Muscle of leg (tissue), 3 donors: ENCODE measurements at regions not wholly inside any gene's neighbourhood (a gene's known extent, or its start where the extent isn't known, plus 50 kb on each side); places are given as distances from the start of the nearest gene placed in this dataset.

Experiments
- DNase-seq: peaks from one replicate; pipeline ENCODE4 v3.0.0; 2013
- H3K27ac ChIP-seq: one replicate; pipeline ENCODE4 v1.5.1; 2013; ENCODE audit warnings: mild to moderate bottlenecking, low read length, control low read depth
- H3K27me3 ChIP-seq: one replicate; pipeline ENCODE4 v1.6.1; 2013; ENCODE audit warnings: low read length; ENCODE audit not compliant: control insufficient read depth, insufficient read depth
- H3K36me3 ChIP-seq: one replicate; pipeline ENCODE4 v1.6.1; 2013; ENCODE audit warnings: low read length; ENCODE audit not compliant: control insufficient read depth, insufficient read depth
- H3K4me1 ChIP-seq: one replicate; pipeline ENCODE4 v1.6.1; 2013; ENCODE audit warnings: low read length; ENCODE audit not compliant: control insufficient read depth, insufficient read depth
- H3K4me3 ChIP-seq: one replicate; pipeline ENCODE4 v1.5.1; 2013; ENCODE audit warnings: low read length, control low read depth
- H3K9me3 ChIP-seq: replicated peaks from 2 replicates; pipeline ENCODE4 v1.6.1; 2013; ENCODE audit warnings: low read depth, low read length; ENCODE audit not compliant: control insufficient read depth
- WGBS: methylation state at CpG from one replicate; pipeline ENCODE4 v1.1.5; 2013; ENCODE audit warnings: missing lambda C conversion rate; ENCODE audit not compliant: insufficient coverage; 5-methylcytosine and 5-hydroxymethylcytosine counted together

GRCh38 chr15:26477044-26477443 is 295.8 kb downstream of the GABRB3 start:
- peaks cover 5% of the 10 kb centered on the region for H3K9me3 ChIP-seq
- H3K4me1 ChIP-seq = no peaks in the 10 kb centered on the region
- no peak overlapping the region for H3K27ac ChIP-seq
- DNase-seq = no peak
- 85% methylated on average over 4 of the region's 5 CpGs for WGBS
- no peaks in the 10 kb centered on the region for H3K27me3 ChIP-seq
- H3K36me3 ChIP-seq = no peaks in the 10 kb centered on the region
- no peak overlapping the region for H3K4me3 ChIP-seq

- peaks cover 5% of the 10 kb centered on the region for H3K9me3 ChIP-seq
- H3K4me1 ChIP-seq = no peaks in the 10 kb centered on the region
- H3K36me3 ChIP-seq = no peaks in the 10 kb centered on the region
- no peak for DNase-seq
- WGBS = 60% methylated on average over 1 of the region's 7 CpGs
- no peak overlapping the region for H3K4me3 ChIP-seq
- H3K27me3 ChIP-seq = no peaks in the 10 kb centered on the region
- no peak overlapping the region for H3K27ac ChIP-seq
Measured at GRCh38 chr15:26475554-26475953, 297.3 kb downstream of the GABRB3 start.

GRCh38 chr15:26472661-26473060 is 300.2 kb downstream of the GABRB3 start:
- Histone ChIP-seq H3K4me3 (no peak overlapping the region), H3K36me3 (no peaks in the 10 kb centered on the region), H3K27me3 (no peaks in the 10 kb centered on the region), H3K4me1 (no peaks in the 10 kb centered on the region), H3K9me3 (peaks cover 5% of the 10 kb centered on the region), H3K27ac (no peak overlapping the region)
- no peak for DNase-seq
- WGBS = 91% methylated on average over 4 of the region's 5 CpGs

- H3K9me3 ChIP-seq = peaks cover 5% of the 10 kb centered on the region
- WGBS = 80% methylated on average over 12 of the region's 13 CpGs
Measured at GRCh38 chr15:26461847-26462608, 310.8 kb downstream of the GABRB3 start.

GRCh38 chr15:26460165-26460564 is 312.7 kb downstream of the GABRB3 start:
- no peaks in the 10 kb centered on the region for H3K27me3 ChIP-seq
- H3K36me3 ChIP-seq = no peaks in the 10 kb centered on the region
- DNase-seq = no peak
- no peak overlapping the region for H3K27ac ChIP-seq
- peaks cover 8% of the 10 kb centered on the region for H3K9me3 ChIP-seq
- H3K4me1 ChIP-seq = no peaks in the 10 kb centered on the region
- H3K4me3 ChIP-seq = no peak overlapping the region
- no CpG with 5 or more reads among the region's 2 CpGs for WGBS

More at GRCh38 chr15:26461847-26462608, 310.8 kb downstream of the GABRB3 start:
- Histone ChIP-seq H3K27ac (no peak overlapping the region), H3K27me3 (no peaks in the 10 kb centered on the region), H3K4me3 (no peak overlapping the region), H3K36me3 (no peaks in the 10 kb centered on the region), H3K4me1 (no peaks in the 10 kb centered on the region)
- DNase-seq = no peak

- Histone ChIP-seq H3K27me3 (no peaks in the 10 kb centered on the region), H3K4me3 (no peak overlapping the region), H3K4me1 (no peaks in the 10 kb centered on the region), H3K36me3 (no peaks in the 10 kb centered on the region), H3K27ac (no peak overlapping the region), H3K9me3 (peaks cover 6% of the 10 kb centered on the region)
- DNase-seq = no peak
- WGBS = no CpG with 5 or more reads among the region's 2 CpGs
Measured at GRCh38 chr15:26455828-26456227, 317.0 kb downstream of the GABRB3 start.

- WGBS = no CpG with 5 or more reads among the region's 2 CpGs
- Histone ChIP-seq H3K9me3 (peaks cover 4% of the 10 kb centered on the region), H3K36me3 (no peaks in the 10 kb centered on the region), H3K4me3 (no peak overlapping the region), H3K27ac (no peak overlapping the region), H3K4me1 (no peaks in the 10 kb centered on the region), H3K27me3 (no peaks in the 10 kb centered on the region)
- DNase-seq = no peak
Measured at GRCh38 chr15:26453914-26454313, 319.0 kb downstream of the GABRB3 start.

- Histone ChIP-seq H3K9me3 (peaks cover 3% of the 10 kb centered on the region), H3K4me1 (no peaks in the 10 kb centered on the region), H3K4me3 (no peak overlapping the region), H3K27ac (no peak overlapping the region), H3K27me3 (no peaks in the 10 kb centered on the region), H3K36me3 (no peaks in the 10 kb centered on the region)
- WGBS = 88% methylated on average over 4 of the region's 6 CpGs
- DNase-seq = no peak
Measured at GRCh38 chr15:26451995-26452394, 320.9 kb downstream of the GABRB3 start.

GRCh38 chr15:26449291-26449690 is 323.6 kb downstream of the GABRB3 start:
- H3K4me3 ChIP-seq = no peak overlapping the region
- no peaks in the 10 kb centered on the region for H3K27me3 ChIP-seq
- no peaks in the 10 kb centered on the region for H3K4me1 ChIP-seq
- no peak for DNase-seq
- H3K9me3 ChIP-seq = no peaks in the 10 kb centered on the region
- WGBS = 76% methylated on average over 3 of the region's 7 CpGs
- H3K36me3 ChIP-seq = no peaks in the 10 kb centered on the region
- H3K27ac ChIP-seq = no peak overlapping the region

GRCh38 chr15:26443321-26443720 is 329.5 kb downstream of the GABRB3 start:
- no peaks in the 10 kb centered on the region for H3K36me3 ChIP-seq
- H3K4me1 ChIP-seq = no peaks in the 10 kb centered on the region
- H3K9me3 ChIP-seq = no peaks in the 10 kb centered on the region
- no peak overlapping the region for H3K27ac ChIP-seq
- 100% methylated on average over 1 of the region's 4 CpGs for WGBS
- H3K4me3 ChIP-seq = no peak overlapping the region
- H3K27me3 ChIP-seq = no peaks in the 10 kb centered on the region
- no peak for DNase-seq

- WGBS = 94% methylated on average over 5 of the region's 5 CpGs
- Histone ChIP-seq H3K4me1 (no peaks in the 10 kb centered on the region), H3K27ac (no peak overlapping the region), H3K4me3 (no peak overlapping the region), H3K36me3 (no peaks in the 10 kb centered on the region), H3K27me3 (no peaks in the 10 kb centered on the region), H3K9me3 (no peaks in the 10 kb centered on the region)
- DNase-seq = no peak
Measured at GRCh38 chr15:26442680-26443079, 330.2 kb downstream of the GABRB3 start.
